Suprapubic skin (tissue), 4 donors: ENCODE measurements at regions not wholly inside any gene's neighbourhood (a gene's known extent, or its start where the extent isn't known, plus 50 kb on each side); places are given as distances from the start of the nearest gene placed in this dataset.

Experiments
- DNase-seq, 2 donors: peaks; one replicate each; pipeline ENCODE4 v3.0.0-alpha.2; 2019; ENCODE audit warnings: low spot score in 2 of 2
- H3K27ac ChIP-seq: fragments of 200-600 bp; sonication (generic); one replicate; pipeline ENCODE4 v1.5.1; 2019
- H3K27me3 ChIP-seq: fragments of 200-600 bp; sonication (generic); one replicate; pipeline ENCODE4 v1.5.1; 2019
- H3K36me3 ChIP-seq: fragments of 200-600 bp; sonication (generic); one replicate; pipeline ENCODE4 v1.5.1; 2019
- H3K4me1 ChIP-seq: fragments of 200-600 bp; sonication (generic); one replicate; pipeline ENCODE4 v1.5.1; 2019
- H3K4me3 ChIP-seq: fragments of 200-600 bp; sonication (generic); one replicate; pipeline ENCODE4 v1.5.1; 2019; ENCODE audit warnings: mild to moderate bottlenecking
- H3K9me3 ChIP-seq: fragments of 200-600 bp; sonication (generic); one replicate; pipeline ENCODE4 v1.5.1; 2019
- CTCF ChIP-seq, 2 donors: fragments of 200-600 bp in 1 of 2; fragments of 450-650 bp in 1 of 2; sonication (generic) in 1 of 2; IDR thresholded peaks; one replicate each; pipeline ENCODE4 v1.5.1; 2016 to 2019; ENCODE audit warnings: antibody characterized with exemption in 2 of 2, mild to moderate bottlenecking in 1 of 2, moderate library complexity in 1 of 2
- EP300 ChIP-seq: sonication (generic); formaldehyde crosslinking; IDR thresholded peaks from one replicate; pipeline ENCODE4 v1.6.1; 2017; ENCODE audit warnings: antibody characterized with exemption
- POLR2A ChIP-seq, 2 donors: fragments of 450-650 bp; IDR thresholded peaks; one replicate each; pipeline ENCODE4 v1.6.1; 2017; ENCODE audit warnings: antibody characterized with exemption in 2 of 2, mild to moderate bottlenecking in 2 of 2, moderate library complexity in 2 of 2
- POLR2AphosphoS5 ChIP-seq, 3 donors: sonication (generic); formaldehyde crosslinking; IDR thresholded peaks; one replicate each; pipeline ENCODE4 v1.6.1; 2017; ENCODE audit warnings: antibody characterized with exemption in 3 of 3
- WGBS: methylation state at CpG from one replicate; pipeline ENCODE4 v1.1.5; 2018; 5-methylcytosine and 5-hydroxymethylcytosine counted together

GRCh38 chr5:109938453-109938852, 248.7 kb downstream of the MAN2A1 start:
- no peaks in the 10 kb centered on the region for H3K9me3 ChIP-seq
- no peak overlapping the region for H3K27ac ChIP-seq
- H3K27me3 ChIP-seq: no peaks in the 10 kb centered on the region
- H3K36me3 ChIP-seq: no peaks in the 10 kb centered on the region
- 81% methylated on average over 2 of the region's 2 CpGs for WGBS
- TF ChIP-seq POLR2A (IDR thresholded peaks at IDR 0.05) (no peak), CTCF (IDR thresholded peaks at IDR 0.05) (no peak), POLR2AphosphoS5 (IDR thresholded peaks at IDR 0.05) (no peak), EP300 (no peak)
- no peak for DNase-seq
- no peaks in the 10 kb centered on the region for H3K4me1 ChIP-seq
- H3K4me3 ChIP-seq: no peak overlapping the region

- Histone ChIP-seq H3K9me3 (no peaks in the 10 kb centered on the region), H3K4me1 (no peaks in the 10 kb centered on the region), H3K36me3 (no peaks in the 10 kb centered on the region), H3K4me3 (no peak overlapping the region), H3K27me3 (no peaks in the 10 kb centered on the region), H3K27ac (no peak overlapping the region)
- TF ChIP-seq POLR2AphosphoS5 (IDR thresholded peaks at IDR 0.05) (no peak), CTCF (IDR thresholded peaks at IDR 0.05) (no peak), EP300 (no peak), POLR2A (IDR thresholded peaks at IDR 0.05) (no peak)
- DNase-seq: no peak
- 80% methylated on average over 7 of the region's 7 CpGs for WGBS
Measured at GRCh38 chr5:109939116-109939682, 249.5 kb downstream of the MAN2A1 start.

GRCh38 chr5:109942646-109943045, 252.9 kb downstream of the MAN2A1 start:
- peaks cover 5% of the 10 kb centered on the region for H3K27me3 ChIP-seq
- H3K36me3 ChIP-seq: no peaks in the 10 kb centered on the region
- H3K4me3 ChIP-seq: no peak overlapping the region
- no peak for DNase-seq
- peaks cover 5% of the 10 kb centered on the region for H3K4me1 ChIP-seq
- WGBS: 35% methylated on average over 1 of the region's 1 CpG
- H3K9me3 ChIP-seq: no peaks in the 10 kb centered on the region
- H3K27ac ChIP-seq: no peak overlapping the region
- TF ChIP-seq CTCF (IDR thresholded peaks at IDR 0.05): no peak
- no peak for TF ChIP-seq POLR2A (IDR thresholded peaks at IDR 0.05)
- no peak for TF ChIP-seq POLR2AphosphoS5 (IDR thresholded peaks at IDR 0.05)
- no peak for TF ChIP-seq EP300

GRCh38 chr5:109943701-109944235, 254.0 kb downstream of the MAN2A1 start:
- H3K36me3 ChIP-seq: no peaks in the 10 kb centered on the region
- no peak overlapping the region for H3K4me3 ChIP-seq
- TF ChIP-seq EP300 (no peak), POLR2AphosphoS5 (IDR thresholded peaks at IDR 0.05) (no peak), POLR2A (IDR thresholded peaks at IDR 0.05) (no peak), CTCF (IDR thresholded peaks at IDR 0.05) (no peak)
- H3K4me1 ChIP-seq: peaks cover 5% of the 10 kb centered on the region
- no peaks in the 10 kb centered on the region for H3K9me3 ChIP-seq
- H3K27me3 ChIP-seq: peaks cover 5% of the 10 kb centered on the region
- H3K27ac ChIP-seq: no peak overlapping the region
- no peak for DNase-seq
- WGBS: 59% methylated on average over 3 of the region's 3 CpGs

GRCh38 chr5:109944461-109944860, 254.7 kb downstream of the MAN2A1 start:
- no peak overlapping the region for H3K27ac ChIP-seq
- H3K36me3 ChIP-seq: no peaks in the 10 kb centered on the region
- DNase-seq: no peak
- no peaks in the 10 kb centered on the region for H3K9me3 ChIP-seq
- H3K4me3 ChIP-seq: no peak overlapping the region
- H3K4me1 ChIP-seq: peaks cover 5% of the 10 kb centered on the region
- TF ChIP-seq POLR2AphosphoS5 (IDR thresholded peaks at IDR 0.05): no peak
- TF ChIP-seq CTCF (IDR thresholded peaks at IDR 0.05): no peak
- TF ChIP-seq EP300: no peak
- no peak for TF ChIP-seq POLR2A (IDR thresholded peaks at IDR 0.05)
- peaks cover 5% of the 10 kb centered on the region for H3K27me3 ChIP-seq
- WGBS: 60% methylated on average over 3 of the region's 3 CpGs
